ENCODE measurements at regions not wholly inside any gene's neighbourhood (a gene's known extent, or its start where the extent isn't known, plus 50 kb on each side); places are given as distances from the start of the nearest gene placed in this dataset.
A peak's percentile ranks its signal among the peaks of the same experiment; 100 is the strongest.
"Not testable (repeated sequence)": the region's sequence is repeated elsewhere in the genome, so short reads cannot be mapped to it uniquely, and the experiment has no call there.

- DNase-seq (ENCODE audit: low read depth): peak; percentile 25
- no peak overlapping the region for H3K27ac Mint-ChIP-seq (ENCODE audit: unreplicated experiment)
- H3K9me3 Mint-ChIP-seq (ENCODE audit: unreplicated experiment): no peaks in the 10 kb centered on the region
- H2AFZ ChIP-seq (ENCODE audit: low read depth, low read length): no peak overlapping the region
- H3K27me3 ChIP-seq (ENCODE audit: insufficient read depth, low read length): no peaks in the 10 kb centered on the region
- H3K4me3 ChIP-seq (ENCODE audit: insufficient read depth, low read depth, low read length): no peak overlapping the region
- H3K27ac ChIP-seq (ENCODE audit: low read depth, low read length): no peak overlapping the region
- no peaks in the 10 kb centered on the region for H3K27me3 Mint-ChIP-seq (ENCODE audit: low read depth, unreplicated experiment)
- H3K79me2 ChIP-seq (ENCODE audit: insufficient read depth, low read length): no peaks in the 10 kb centered on the region
- no peaks in the 10 kb centered on the region for H3K36me3 ChIP-seq (ENCODE audit: insufficient read depth, low read length)
- H3K4me2 ChIP-seq (ENCODE audit: low read length): no peak overlapping the region
- no peak for FAIRE-seq
- H3K36me3 Mint-ChIP-seq (ENCODE audit: low read depth, unreplicated experiment): no peaks in the 10 kb centered on the region
- H3K4me1 Mint-ChIP-seq (ENCODE audit: low read depth, unreplicated experiment): no peaks in the 10 kb centered on the region
- no peak overlapping the region for H3K9ac ChIP-seq (ENCODE audit: low read length)
- H4K20me1 ChIP-seq (ENCODE audit: insufficient read depth, low read length): no peaks in the 10 kb centered on the region
- TF ChIP-seq, protein P1, sequence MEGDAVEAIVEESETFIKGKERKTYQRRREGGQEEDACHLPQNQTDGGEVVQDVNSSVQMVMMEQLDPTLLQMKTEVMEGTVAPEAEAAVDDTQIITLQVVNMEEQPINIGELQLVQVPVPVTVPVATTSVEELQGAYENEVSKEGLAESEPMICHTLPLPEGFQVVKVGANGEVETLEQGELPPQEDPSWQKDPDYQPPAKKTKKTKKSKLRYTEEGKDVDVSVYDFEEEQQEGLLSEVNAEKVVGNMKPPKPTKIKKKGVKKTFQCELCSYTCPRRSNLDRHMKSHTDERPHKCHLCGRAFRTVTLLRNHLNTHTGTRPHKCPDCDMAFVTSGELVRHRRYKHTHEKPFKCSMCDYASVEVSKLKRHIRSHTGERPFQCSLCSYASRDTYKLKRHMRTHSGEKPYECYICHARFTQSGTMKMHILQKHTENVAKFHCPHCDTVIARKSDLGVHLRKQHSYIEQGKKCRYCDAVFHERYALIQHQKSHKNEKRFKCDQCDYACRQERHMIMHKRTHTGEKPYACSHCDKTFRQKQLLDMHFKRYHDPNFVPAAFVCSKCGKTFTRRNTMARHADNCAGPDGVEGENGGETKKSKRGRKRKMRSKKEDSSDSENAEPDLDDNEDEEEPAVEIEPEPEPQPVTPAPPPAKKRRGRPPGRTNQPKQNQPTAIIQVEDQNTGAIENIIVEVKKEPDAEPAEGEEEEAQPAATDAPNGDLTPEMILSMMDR (IDR thresholded peaks at IDR 0.05; ENCODE audit: insufficient read depth, low read depth, low read length): no peak
- no peak for TF ChIP-seq EZH2 (IDR thresholded peaks at IDR 0.05; ENCODE audit: insufficient read depth, low read length)
- no peaks in the 10 kb centered on the region for H3K4me1 ChIP-seq (ENCODE audit: insufficient read depth, low read length)
- H3K9me3 ChIP-seq (ENCODE audit: insufficient read depth, low read depth, low read length): no peaks in the 10 kb centered on the region
- no peak overlapping the region for H3K4me3 Mint-ChIP-seq (ENCODE audit: unreplicated experiment)
Measured at GRCh38 chr6:141925001-141925400, 207.7 kb upstream of the GJE1 start.

GRCh38 chr6:141922898-141923297, 209.8 kb upstream of the GJE1 start:
- DNase-seq (ENCODE audit: low read depth): no peak
- no peak for FAIRE-seq
- Histone ChIP-seq H3K27ac (ENCODE audit: low read depth, low read length) (no peak overlapping the region), H3K27me3 (ENCODE audit: insufficient read depth, low read length) (no peaks in the 10 kb centered on the region), H3K4me1 (ENCODE audit: insufficient read depth, low read length) (no peaks in the 10 kb centered on the region), H3K36me3 (ENCODE audit: insufficient read depth, low read length) (no peaks in the 10 kb centered on the region), H3K4me2 (ENCODE audit: low read length) (no peak overlapping the region), H2AFZ (ENCODE audit: low read depth, low read length) (no peak overlapping the region), H3K9ac (ENCODE audit: low read length) (no peak overlapping the region), H4K20me1 (ENCODE audit: insufficient read depth, low read length) (no peaks in the 10 kb centered on the region), H3K4me3 (ENCODE audit: insufficient read depth, low read depth, low read length) (no peak overlapping the region), H3K79me2 (ENCODE audit: insufficient read depth, low read length) (no peaks in the 10 kb centered on the region), H3K9me3 (ENCODE audit: insufficient read depth, low read depth, low read length) (no peaks in the 10 kb centered on the region)
- H3K4me3 Mint-ChIP-seq (ENCODE audit: unreplicated experiment): no peak overlapping the region
- H3K27me3 Mint-ChIP-seq (ENCODE audit: low read depth, unreplicated experiment): no peaks in the 10 kb centered on the region
- H3K36me3 Mint-ChIP-seq (ENCODE audit: low read depth, unreplicated experiment): no peaks in the 10 kb centered on the region
- no peaks in the 10 kb centered on the region for H3K9me3 Mint-ChIP-seq (ENCODE audit: unreplicated experiment)
- no peaks in the 10 kb centered on the region for H3K4me1 Mint-ChIP-seq (ENCODE audit: low read depth, unreplicated experiment)
- no peak overlapping the region for H3K27ac Mint-ChIP-seq (ENCODE audit: unreplicated experiment)
- TF ChIP-seq, protein P1 (IDR thresholded peaks at IDR 0.05; ENCODE audit: insufficient read depth, low read depth, low read length): no peak
- TF ChIP-seq EZH2 (IDR thresholded peaks at IDR 0.05; ENCODE audit: insufficient read depth, low read length): no peak

DNA sequence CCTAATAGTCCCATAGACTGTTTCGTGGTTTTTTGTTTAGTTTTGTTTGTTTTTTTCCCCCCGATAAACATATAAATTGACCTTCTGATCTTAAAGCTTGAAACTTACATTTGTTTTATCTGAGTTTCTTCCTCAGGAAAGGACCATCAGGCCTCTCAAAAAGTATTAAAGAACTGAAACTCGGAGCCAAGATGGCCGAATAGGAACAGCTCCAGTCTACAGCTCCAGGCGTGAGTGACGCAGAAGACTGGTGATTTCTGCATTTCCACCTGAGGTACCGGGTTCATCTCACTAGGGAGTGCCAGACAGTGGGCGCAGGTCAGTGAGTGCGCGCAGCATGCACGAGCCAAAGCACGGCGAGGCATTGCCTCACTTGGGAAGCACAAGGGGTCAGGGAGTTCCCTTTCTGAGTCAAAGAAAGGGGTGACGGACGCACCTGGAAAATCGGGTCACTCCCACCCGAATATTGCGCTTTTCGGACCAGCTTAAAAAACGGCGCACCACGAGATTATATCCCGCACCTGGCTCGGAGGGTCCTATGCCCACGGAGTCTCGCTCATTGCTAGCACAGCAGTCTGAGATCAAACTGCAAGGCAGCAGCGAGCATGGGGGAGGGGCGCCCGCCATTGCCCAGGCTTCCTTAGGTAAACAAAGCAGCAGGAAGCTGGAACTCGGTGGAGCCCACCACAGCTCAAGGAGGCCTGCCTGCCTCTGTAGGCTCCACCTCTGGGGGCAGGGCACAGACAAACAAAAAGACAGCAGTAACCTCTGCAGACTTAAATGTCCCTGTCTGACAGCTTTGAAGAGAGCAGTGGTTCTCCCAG, 215.8 kb upstream of the GJE1 start:
- H4K20me1 ChIP-seq (ENCODE audit: insufficient read depth, low read length); DNase-seq (ENCODE audit: low read depth); H3K27me3 Mint-ChIP-seq (ENCODE audit: low read depth, unreplicated experiment); H3K79me2 ChIP-seq (ENCODE audit: insufficient read depth, low read length); H3K4me2 ChIP-seq (ENCODE audit: low read length); H3K27ac ChIP-seq (ENCODE audit: low read depth, low read length); H3K4me1 Mint-ChIP-seq (ENCODE audit: low read depth, unreplicated experiment); H3K36me3 ChIP-seq (ENCODE audit: insufficient read depth, low read length); H3K36me3 Mint-ChIP-seq (ENCODE audit: low read depth, unreplicated experiment); H3K27me3 ChIP-seq (ENCODE audit: insufficient read depth, low read length); H3K9me3 ChIP-seq (ENCODE audit: insufficient read depth, low read depth, low read length); H3K9ac ChIP-seq (ENCODE audit: low read length); H3K27ac Mint-ChIP-seq (ENCODE audit: unreplicated experiment); H3K4me3 ChIP-seq (ENCODE audit: insufficient read depth, low read depth, low read length); H2AFZ ChIP-seq (ENCODE audit: low read depth, low read length); FAIRE-seq; H3K4me1 ChIP-seq (ENCODE audit: insufficient read depth, low read length); H3K4me3 Mint-ChIP-seq (ENCODE audit: unreplicated experiment); H3K9me3 Mint-ChIP-seq (ENCODE audit: unreplicated experiment): not testable (repeated sequence)
